GM12865 (cell line): ENCODE measurements at regions not wholly inside any gene's neighbourhood (a gene's known extent, or its start where the extent isn't known, plus 50 kb on each side); places are given as distances from the start of the nearest gene placed in this dataset.
A peak's percentile ranks its signal among the peaks of the same experiment; 100 is the strongest.
"Not testable (repeated sequence)": the region's sequence is repeated elsewhere in the genome, so short reads cannot be mapped to it uniquely, and the experiment has no call there.

Source experiments
- DNase-seq: peaks from one replicate; pipeline ENCODE4 v3.0.0; 2010; ENCODE audit warnings: low read depth
- H3K4me3 ChIP-seq: 2 replicates; pipeline ENCODE4 v1.5.1; 2011; ENCODE audit warnings: mild to moderate bottlenecking, low read depth, low read length, control low read depth
- CTCF ChIP-seq: IDR thresholded peaks from 2 replicates; pipeline ENCODE4 v1.5.1; 2011; ENCODE audit warnings: low read length, control low read depth, low read depth, inconsistent platforms; ENCODE audit not compliant: insufficient read depth; ENCODE audit errors: missing control alignments

- no peak overlapping the region for H3K4me3 ChIP-seq
- no peak for TF ChIP-seq CTCF
- peak; percentile 12 for DNase-seq
Measured at GRCh38 chr3:81871358-81872155, 110.1 kb upstream of the GBE1 start.

- no peak overlapping the region for H3K4me3 ChIP-seq
- no peak for TF ChIP-seq CTCF
- no peak for DNase-seq
Measured at GRCh38 chr3:81869382-81869781, 107.9 kb upstream of the GBE1 start.

GRCh38 chr3:81868597-81868996 lies 107.2 kb upstream of the GBE1 start:
- no peak for DNase-seq
- no peak for TF ChIP-seq CTCF
- no peak overlapping the region for H3K4me3 ChIP-seq

- H3K4me3 ChIP-seq = no peak overlapping the region
- TF ChIP-seq CTCF = no peak
- DNase-seq = no peak
Measured at GRCh38 chr3:81867875-81868274, 106.4 kb upstream of the GBE1 start.

- not testable (repeated sequence) for H3K4me3 ChIP-seq, DNase-seq
Measured at GRCh38 chr3:81865164-81865563, 103.7 kb upstream of the GBE1 start.

GRCh38 chr3:81864272-81864671 lies 102.8 kb upstream of the GBE1 start:
- TF ChIP-seq CTCF = no peak
- no peak overlapping the region for H3K4me3 ChIP-seq
- no peak for DNase-seq

GRCh38 chr3:81863756-81864155 lies 102.3 kb upstream of the GBE1 start:
- DNase-seq = no peak
- H3K4me3 ChIP-seq = no peak overlapping the region
- TF ChIP-seq CTCF = no peak
